ENCODE measurements at regions not wholly inside any gene's neighbourhood (a gene's known extent, or its start where the extent isn't known, plus 50 kb on each side); places are given as distances from the start of the nearest gene placed in this dataset.

- TF ChIP-seq CTCF (IDR thresholded peaks at IDR 0.05) (peak in 2 of 4 experiments; percentile 10 to 17), POLR2A (IDR thresholded peaks at IDR 0.05) (no peak)
These were observed 64.1 kb downstream of the ZNF641 start for GRCh38 chr12:48286665-48287064.
